ENCODE measurements at regions not wholly inside any gene's neighbourhood (a gene's known extent, or its start where the extent isn't known, plus 50 kb on each side); places are given as distances from the start of the nearest gene placed in this dataset.
"Not testable (repeated sequence)": the region's sequence is repeated elsewhere in the genome, so short reads cannot be mapped to it uniquely, and the experiment has no call there.

- DNase-seq (ENCODE audit: low spot score), result no peak
Observed at GRCh38 chr15:20368974-20369373, 172.6 kb downstream of the GOLGA6L6 start.

GRCh38 chr15:20367093-20367492, 174.5 kb downstream of the GOLGA6L6 start:
- no peak for DNase-seq (ENCODE audit: low spot score)

GRCh38 chr15:20363591-20363990, 178.0 kb downstream of the GOLGA6L6 start:
- not testable (repeated sequence) for DNase-seq (ENCODE audit: low spot score)

- DNase-seq (ENCODE audit: low spot score), result no peak
Observed at GRCh38 chr15:20361091-20361490, 180.5 kb downstream of the GOLGA6L6 start.

GRCh38 chr15:20358779-20359414, 182.7 kb downstream of the GOLGA6L6 start:
- no peak for DNase-seq (ENCODE audit: low spot score)

- no peak for DNase-seq (ENCODE audit: low spot score)
Observed at GRCh38 chr15:20358066-20358778, 183.4 kb downstream of the GOLGA6L6 start.

GRCh38 chr15:20357481-20358065, 184.0 kb downstream of the GOLGA6L6 start:
- no peak for DNase-seq (ENCODE audit: low spot score)

- DNase-seq (ENCODE audit: low spot score), result no peak
Observed at GRCh38 chr15:20356911-20357480, 184.6 kb downstream of the GOLGA6L6 start.

- DNase-seq (ENCODE audit: low spot score), result peak; percentile 71
Observed at GRCh38 chr15:20356444-20356910, 185.1 kb downstream of the GOLGA6L6 start.

- DNase-seq (ENCODE audit: low spot score), result no peak
Observed at GRCh38 chr15:20355256-20355868, 186.2 kb downstream of the GOLGA6L6 start.

- DNase-seq (ENCODE audit: low spot score), result not testable (repeated sequence)
Observed at GRCh38 chr15:20354884-20355223, 186.7 kb downstream of the GOLGA6L6 start.

- DNase-seq (ENCODE audit: low spot score), result no peak
Observed at GRCh38 chr15:20353966-20354883, 187.4 kb downstream of the GOLGA6L6 start.

GRCh38 chr15:20352241-20353200, 189.1 kb downstream of the GOLGA6L6 start:
- no peak for DNase-seq (ENCODE audit: low spot score)

GRCh38 chr15:20351448-20351971, 190.1 kb downstream of the GOLGA6L6 start:
- no peak for DNase-seq (ENCODE audit: low spot score)

GRCh38 chr15:20349774-20350498, 191.7 kb downstream of the GOLGA6L6 start:
- no peak for DNase-seq (ENCODE audit: low spot score)

GRCh38 chr15:20348900-20349773, 192.5 kb downstream of the GOLGA6L6 start:
- DNase-seq (ENCODE audit: low spot score), result no peak

- no peak for DNase-seq (ENCODE audit: low spot score)
Observed at GRCh38 chr15:20348291-20348899, 193.2 kb downstream of the GOLGA6L6 start.
